Nephron progenitor cell (in vitro differentiated cells): ENCODE measurements at regions not wholly inside any gene's neighbourhood (a gene's known extent, or its start where the extent isn't known, plus 50 kb on each side); places are given as distances from the start of the nearest gene placed in this dataset.
A peak's percentile ranks its signal among the peaks of the same experiment; 100 is the strongest.
"Not testable (repeated sequence)": the region's sequence is repeated elsewhere in the genome, so short reads cannot be mapped to it uniquely, and the experiment has no call there.

Experiments used
- DNase-seq: peaks from one replicate; pipeline ENCODE4 v3.0.0; 2021
- H3K27ac Mint-ChIP-seq: 2 replicates; pipeline ENCODE4 v1.8.0; 2021; ENCODE audit warnings: mild to moderate bottlenecking, moderate library complexity, mixed read lengths
- H3K27me3 Mint-ChIP-seq: 2 replicates; pipeline ENCODE4 v1.8.0; 2021; ENCODE audit warnings: mild to moderate bottlenecking, low read depth, mixed read lengths; ENCODE audit not compliant: poor library complexity
- H3K36me3 Mint-ChIP-seq: 2 replicates; pipeline ENCODE4 v1.8.0; 2021; ENCODE audit warnings: low read depth, mixed read lengths
- H3K4me1 Mint-ChIP-seq: 2 replicates; pipeline ENCODE4 v1.8.0; 2021; ENCODE audit warnings: mixed read lengths
- H3K4me3 Mint-ChIP-seq: 2 replicates; pipeline ENCODE4 v1.8.0; 2021; ENCODE audit warnings: mild to moderate bottlenecking, moderate library complexity, mixed read lengths
- H3K9me3 Mint-ChIP-seq: 2 replicates; pipeline ENCODE4 v1.8.0; 2021; ENCODE audit warnings: mild to moderate bottlenecking, moderate library complexity, mixed read lengths
- CTCF ChIP-seq: fragments of 200-600 bp; sonication (generic); IDR thresholded peaks from 2 replicates; pipeline ENCODE4 v1.5.0; 2021; ENCODE audit warnings: antibody characterized with exemption

GRCh38 chrX:65451663-65452062 lies 82.9 kb downstream of the LAS1L start:
- Mint-ChIP-seq H3K27ac (no peak overlapping the region), H3K27me3 (no peaks in the 10 kb centered on the region), H3K4me3 (no peak overlapping the region), H3K4me1 (no peaks in the 10 kb centered on the region), H3K9me3 (peaks cover 72% of the 10 kb centered on the region), H3K36me3 (peaks cover 9% of the 10 kb centered on the region)
- TF ChIP-seq CTCF, result peak; percentile 46
- peak; percentile 10 for DNase-seq

GRCh38 chrX:65420154-65420553 lies 114.4 kb downstream of the LAS1L start:
- H3K9me3 Mint-ChIP-seq, result peaks cover 38% of the 10 kb centered on the region
- H3K36me3 Mint-ChIP-seq, result no peaks in the 10 kb centered on the region
- H3K27me3 Mint-ChIP-seq, result peaks cover 2% of the 10 kb centered on the region
- H3K4me3 Mint-ChIP-seq, result no peak overlapping the region
- no peaks in the 10 kb centered on the region for H3K4me1 Mint-ChIP-seq
- TF ChIP-seq CTCF, result no peak
- no peak for DNase-seq
- no peak overlapping the region for H3K27ac Mint-ChIP-seq

- H3K4me1 Mint-ChIP-seq, H3K27ac Mint-ChIP-seq, H3K4me3 Mint-ChIP-seq, DNase-seq: not testable (repeated sequence)
- Mint-ChIP-seq H3K36me3 (peaks cover 11% of the 10 kb centered on the region), H3K9me3 (peaks cover 74% of the 10 kb centered on the region), H3K27me3 (peaks cover 16% of the 10 kb centered on the region)
These were observed 126.9 kb downstream of the LAS1L start for GRCh38 chrX:65407662-65408061.

GRCh38 chrX:65407157-65407626 lies 127.4 kb downstream of the LAS1L start:
- peaks cover 16% of the 10 kb centered on the region for H3K27me3 Mint-ChIP-seq
- H3K36me3 Mint-ChIP-seq, result peaks cover 11% of the 10 kb centered on the region
- no peaks in the 10 kb centered on the region for H3K4me1 Mint-ChIP-seq
- H3K27ac Mint-ChIP-seq, result no peak overlapping the region
- peaks cover 78% of the 10 kb centered on the region for H3K9me3 Mint-ChIP-seq
- no peak overlapping the region for H3K4me3 Mint-ChIP-seq
- DNase-seq, result no peak
- no peak for TF ChIP-seq CTCF

- DNase-seq, result no peak
- H3K9me3 Mint-ChIP-seq, result peaks cover 75% of the 10 kb centered on the region
- H3K4me3 Mint-ChIP-seq, result peak overlapping the region; percentile 47
- H3K36me3 Mint-ChIP-seq, result peaks cover 11% of the 10 kb centered on the region
- H3K27ac Mint-ChIP-seq, result no peak overlapping the region
- H3K27me3 Mint-ChIP-seq, result peaks cover 16% of the 10 kb centered on the region
- no peak for TF ChIP-seq CTCF
- no peaks in the 10 kb centered on the region for H3K4me1 Mint-ChIP-seq
These were observed 128.1 kb downstream of the LAS1L start for GRCh38 chrX:65406532-65406931.

GRCh38 chrX:65392284-65392683 lies 142.3 kb downstream of the LAS1L start:
- DNase-seq, result no peak
- H3K36me3 Mint-ChIP-seq, result peaks cover 15% of the 10 kb centered on the region
- peaks cover 2% of the 10 kb centered on the region for H3K27me3 Mint-ChIP-seq
- no peak overlapping the region for H3K27ac Mint-ChIP-seq
- H3K9me3 Mint-ChIP-seq, result peaks cover 89% of the 10 kb centered on the region
- TF ChIP-seq CTCF, result no peak
- no peak overlapping the region for H3K4me3 Mint-ChIP-seq
- no peaks in the 10 kb centered on the region for H3K4me1 Mint-ChIP-seq

- Mint-ChIP-seq H3K36me3 (peaks cover 15% of the 10 kb centered on the region), H3K9me3 (peaks cover 87% of the 10 kb centered on the region)
- not testable (repeated sequence) for H3K4me1 Mint-ChIP-seq, DNase-seq, H3K4me3 Mint-ChIP-seq, H3K27ac Mint-ChIP-seq, H3K27me3 Mint-ChIP-seq
These were observed 145.5 kb downstream of the LAS1L start for GRCh38 chrX:65389120-65389519.
